Muscle layer of colon (tissue), 2 donors: ENCODE measurements at regions not wholly inside any gene's neighbourhood (a gene's known extent, or its start where the extent isn't known, plus 50 kb on each side); places are given as distances from the start of the nearest gene placed in this dataset.

Experiments
- H3K27ac ChIP-seq: one replicate; pipeline ENCODE4 v1.7.0; 2013; ENCODE audit warnings: low read depth, mild to moderate bottlenecking, low read length, moderate library complexity
- H3K27me3 ChIP-seq, 2 donors: one replicate each; pipeline ENCODE4 v1.7.0; 2013; ENCODE audit warnings: low read length in 2 of 2, mild to moderate bottlenecking in 2 of 2; ENCODE audit not compliant: insufficient read depth in 2 of 2, control insufficient read depth in 1 of 2
- H3K36me3 ChIP-seq: one replicate; pipeline ENCODE4 v1.7.0; 2013; ENCODE audit warnings: mild to moderate bottlenecking, low read length; ENCODE audit not compliant: insufficient read depth
- H3K4me1 ChIP-seq: one replicate; pipeline ENCODE4 v1.7.0; 2013; ENCODE audit warnings: mild to moderate bottlenecking, low read length; ENCODE audit not compliant: insufficient read depth
- H3K4me3 ChIP-seq, 2 donors: one replicate each; pipeline ENCODE4 v1.7.0; 2013; ENCODE audit warnings: low read length in 2 of 2, low read depth in 1 of 2, mild to moderate bottlenecking in 1 of 2, moderate library complexity in 1 of 2
- H3K9ac ChIP-seq: one replicate; pipeline ENCODE4 v1.7.0; 2013; ENCODE audit warnings: low read length
- H3K9me3 ChIP-seq: one replicate; pipeline ENCODE4 v1.7.0; 2013; ENCODE audit warnings: mild to moderate bottlenecking, low read length
- donor health status: abdominal sarcoma.
- donor health status: Adenocarcinoma of cecum.

- Histone ChIP-seq H3K9ac (no peak overlapping the region), H3K4me1 (no peaks in the 10 kb centered on the region), H3K27ac (no peak overlapping the region), H3K4me3 (no peak overlapping the region), H3K27me3 (no peaks in the 10 kb centered on the region), H3K9me3 (no peaks in the 10 kb centered on the region), H3K36me3 (no peaks in the 10 kb centered on the region)
Measured at GRCh38 chr2:568639-569235, 108.5 kb downstream of the TMEM18 start.

- Histone ChIP-seq H3K9me3 (no peaks in the 10 kb centered on the region), H3K4me3 (no peak overlapping the region), H3K9ac (no peak overlapping the region), H3K4me1 (no peaks in the 10 kb centered on the region), H3K27me3 (no peaks in the 10 kb centered on the region), H3K36me3 (no peaks in the 10 kb centered on the region), H3K27ac (no peak overlapping the region)
Measured at GRCh38 chr2:567865-568638, 109.2 kb downstream of the TMEM18 start.

GRCh38 chr2:567496-567864 is 109.7 kb downstream of the TMEM18 start:
- Histone ChIP-seq H3K36me3 (no peaks in the 10 kb centered on the region), H3K27ac (no peak overlapping the region), H3K9ac (no peak overlapping the region), H3K4me3 (no peak overlapping the region), H3K27me3 (no peaks in the 10 kb centered on the region), H3K9me3 (no peaks in the 10 kb centered on the region), H3K4me1 (no peaks in the 10 kb centered on the region)

- no peaks in the 10 kb centered on the region for H3K4me1 ChIP-seq
- no peaks in the 10 kb centered on the region for H3K36me3 ChIP-seq
- no peak overlapping the region for H3K4me3 ChIP-seq
- H3K9me3 ChIP-seq, result no peaks in the 10 kb centered on the region
- H3K27ac ChIP-seq, result no peak overlapping the region
- no peak overlapping the region for H3K9ac ChIP-seq
- H3K27me3 ChIP-seq, result no peaks in the 10 kb centered on the region
Measured at GRCh38 chr2:566379-567313, 110.6 kb downstream of the TMEM18 start.

- Histone ChIP-seq H3K9me3 (no peaks in the 10 kb centered on the region), H3K9ac (no peak overlapping the region), H3K4me3 (no peak overlapping the region), H3K27me3 (no peaks in the 10 kb centered on the region), H3K27ac (no peak overlapping the region), H3K36me3 (no peaks in the 10 kb centered on the region), H3K4me1 (no peaks in the 10 kb centered on the region)
Measured at GRCh38 chr2:564471-565181, 112.6 kb downstream of the TMEM18 start.

GRCh38 chr2:563512-563911 is 113.7 kb downstream of the TMEM18 start:
- Histone ChIP-seq H3K4me3 (no peak overlapping the region), H3K27ac (no peak overlapping the region), H3K9me3 (no peaks in the 10 kb centered on the region), H3K27me3 (no peaks in the 10 kb centered on the region), H3K9ac (no peak overlapping the region), H3K36me3 (no peaks in the 10 kb centered on the region), H3K4me1 (no peaks in the 10 kb centered on the region)

- H3K27me3 ChIP-seq, result no peaks in the 10 kb centered on the region
- no peaks in the 10 kb centered on the region for H3K4me1 ChIP-seq
- H3K4me3 ChIP-seq, result no peak overlapping the region
- no peak overlapping the region for H3K9ac ChIP-seq
- H3K9me3 ChIP-seq, result no peaks in the 10 kb centered on the region
- no peak overlapping the region for H3K27ac ChIP-seq
- no peaks in the 10 kb centered on the region for H3K36me3 ChIP-seq
Measured at GRCh38 chr2:562391-563364, 114.5 kb downstream of the TMEM18 start.

- H3K9ac ChIP-seq, result no peak overlapping the region
- no peak overlapping the region for H3K27ac ChIP-seq
- H3K36me3 ChIP-seq, result no peaks in the 10 kb centered on the region
- H3K4me1 ChIP-seq, result no peaks in the 10 kb centered on the region
- H3K9me3 ChIP-seq, result no peaks in the 10 kb centered on the region
- H3K4me3 ChIP-seq, result no peak overlapping the region
- H3K27me3 ChIP-seq, result no peaks in the 10 kb centered on the region
Measured at GRCh38 chr2:558879-559278, 118.3 kb downstream of the TMEM18 start.

- H3K4me1 ChIP-seq, result no peaks in the 10 kb centered on the region
- no peaks in the 10 kb centered on the region for H3K9me3 ChIP-seq
- no peak overlapping the region for H3K27ac ChIP-seq
- no peak overlapping the region for H3K9ac ChIP-seq
- no peaks in the 10 kb centered on the region for H3K27me3 ChIP-seq
- no peaks in the 10 kb centered on the region for H3K36me3 ChIP-seq
- no peak overlapping the region for H3K4me3 ChIP-seq
Measured at GRCh38 chr2:558302-558642, 118.9 kb downstream of the TMEM18 start.

- Histone ChIP-seq H3K9me3 (no peaks in the 10 kb centered on the region), H3K36me3 (no peaks in the 10 kb centered on the region), H3K9ac (no peak overlapping the region), H3K27me3 (no peaks in the 10 kb centered on the region), H3K27ac (no peak overlapping the region), H3K4me3 (no peak overlapping the region), H3K4me1 (no peaks in the 10 kb centered on the region)
Measured at GRCh38 chr2:557635-558301, 119.4 kb downstream of the TMEM18 start.
